Ectodermal cell (in vitro differentiated cells): ENCODE measurements at regions not wholly inside any gene's neighbourhood (a gene's known extent, or its start where the extent isn't known, plus 50 kb on each side); places are given as distances from the start of the nearest gene placed in this dataset.

Experiments
- H3K27ac ChIP-seq: 2 replicates; pipeline ENCODE4 v1.7.0; 2013; ENCODE audit warnings: mild to moderate bottlenecking, low read depth, low read length; ENCODE audit not compliant: insufficient read depth, poor library complexity, severe bottlenecking
- H3K27me3 ChIP-seq: 2 replicates; pipeline ENCODE4 v1.7.0; 2013; ENCODE audit warnings: mild to moderate bottlenecking, low read length; ENCODE audit not compliant: insufficient read depth, control insufficient read depth, poor library complexity, severe bottlenecking
- H3K36me3 ChIP-seq: one replicate; pipeline ENCODE4 v1.7.0; 2013; ENCODE audit warnings: low read length; ENCODE audit not compliant: control insufficient read depth, insufficient read depth
- H3K4me1 ChIP-seq: one replicate; pipeline ENCODE4 v1.7.0; 2013; ENCODE audit warnings: low read length; ENCODE audit not compliant: control insufficient read depth, insufficient read depth
- H3K4me3 ChIP-seq: 2 replicates; pipeline ENCODE4 v1.7.0; 2013; ENCODE audit warnings: low read depth, low read length, control low read depth; ENCODE audit not compliant: insufficient read depth
- H3K9me3 ChIP-seq: 2 replicates; pipeline ENCODE4 v1.7.0; 2013; ENCODE audit warnings: mild to moderate bottlenecking, low read length, moderate library complexity; ENCODE audit not compliant: control insufficient read depth
- WGBS, 2 experiments: methylation state at CpG; one replicate each; pipeline ENCODE4 v1.1.7; 2013; ENCODE audit warnings: missing lambda C conversion rate in 2 of 2; 5-methylcytosine and 5-hydroxymethylcytosine counted together

DNA sequence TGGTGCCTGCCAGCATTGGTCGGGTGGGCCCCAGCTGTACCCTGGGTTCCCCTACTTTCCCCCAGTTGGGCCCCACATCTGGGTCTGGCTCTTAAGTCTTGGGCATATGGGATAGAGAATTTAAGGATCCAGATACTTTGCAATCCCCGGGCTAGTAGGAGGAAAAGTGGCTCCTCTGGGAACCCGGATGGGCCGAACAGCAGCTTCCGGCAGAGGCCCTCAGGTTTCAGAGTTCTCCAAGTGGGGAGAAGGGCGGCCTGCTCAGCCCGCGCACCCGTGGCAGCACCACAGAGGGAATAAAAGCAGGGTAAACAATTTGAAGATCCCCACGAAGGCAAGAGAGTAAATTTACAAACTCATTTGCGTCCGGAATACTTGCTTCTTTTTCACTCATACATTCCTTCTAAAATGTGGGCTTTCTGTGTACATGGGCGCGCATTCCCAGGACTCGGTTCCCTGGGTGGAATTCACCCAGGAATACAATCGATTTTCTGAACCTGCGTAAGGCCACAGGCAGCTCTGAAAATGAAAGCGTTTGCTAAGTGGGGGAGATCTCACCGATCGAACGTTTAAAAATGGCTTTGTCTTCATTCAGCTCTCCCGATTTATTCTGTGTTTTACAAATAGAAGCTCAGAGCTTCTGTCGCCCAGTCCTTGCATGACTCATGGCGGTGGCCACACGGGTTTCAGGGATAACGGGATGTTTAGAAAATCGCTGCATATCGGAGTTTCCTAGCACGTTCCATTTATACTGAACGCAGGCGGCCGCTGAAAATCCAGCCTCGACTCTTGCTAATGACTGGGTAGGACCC is 74.0 kb upstream of the POLG start:
- Histone ChIP-seq H3K27ac (no peak overlapping the region), H3K36me3 (no peaks in the 10 kb centered on the region), H3K27me3 (peaks cover 100% of the 10 kb centered on the region), H3K4me3 (no peak overlapping the region), H3K9me3 (no peaks in the 10 kb centered on the region), H3K4me1 (peaks cover 26% of the 10 kb centered on the region)
- WGBS, 2 experiments, result 5 to 7% methylated on average over 33 of the region's 33 CpGs

DNA sequence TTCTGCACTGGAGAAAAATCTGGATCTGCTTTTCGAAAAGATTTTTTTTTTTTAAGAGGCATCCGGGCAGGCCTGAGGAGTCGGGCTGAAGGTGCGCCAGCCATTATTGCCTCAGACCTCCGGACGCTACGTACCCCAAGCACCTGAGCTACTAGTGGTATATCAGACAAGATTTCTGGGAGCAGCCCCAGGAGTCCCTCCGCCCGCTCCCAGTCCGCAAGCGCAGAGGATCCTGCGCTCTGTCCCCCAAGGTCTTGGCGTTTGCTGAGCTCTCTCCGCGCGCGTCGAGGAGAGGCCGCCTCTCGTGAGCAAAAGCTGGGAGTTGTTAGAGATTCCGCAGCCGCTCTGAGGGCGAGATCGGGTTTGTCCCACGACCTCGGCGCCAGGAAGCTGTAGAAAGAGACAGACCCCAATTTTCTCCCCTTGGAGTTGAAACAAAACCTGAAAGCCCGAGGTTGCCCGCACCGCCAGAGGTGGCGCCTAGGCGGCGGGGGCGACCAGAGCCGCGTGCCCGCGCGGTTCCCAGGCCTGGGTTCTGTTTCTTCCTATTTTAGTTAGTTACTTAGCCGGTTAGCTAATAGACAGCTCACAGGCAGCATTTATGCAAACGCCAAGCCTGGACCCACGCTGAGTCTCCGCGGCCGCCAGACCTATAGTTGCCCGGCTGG is 72.5 kb upstream of the POLG start:
- no peaks in the 10 kb centered on the region for H3K36me3 ChIP-seq
- H3K27ac ChIP-seq, result no peak overlapping the region
- peaks cover 14% of the 10 kb centered on the region for H3K4me1 ChIP-seq
- no peak overlapping the region for H3K4me3 ChIP-seq
- 1 to 2% methylated on average over 46 of the region's 46 CpGs for WGBS, 2 experiments
- H3K9me3 ChIP-seq, result no peaks in the 10 kb centered on the region
- peaks cover 100% of the 10 kb centered on the region for H3K27me3 ChIP-seq

DNA sequence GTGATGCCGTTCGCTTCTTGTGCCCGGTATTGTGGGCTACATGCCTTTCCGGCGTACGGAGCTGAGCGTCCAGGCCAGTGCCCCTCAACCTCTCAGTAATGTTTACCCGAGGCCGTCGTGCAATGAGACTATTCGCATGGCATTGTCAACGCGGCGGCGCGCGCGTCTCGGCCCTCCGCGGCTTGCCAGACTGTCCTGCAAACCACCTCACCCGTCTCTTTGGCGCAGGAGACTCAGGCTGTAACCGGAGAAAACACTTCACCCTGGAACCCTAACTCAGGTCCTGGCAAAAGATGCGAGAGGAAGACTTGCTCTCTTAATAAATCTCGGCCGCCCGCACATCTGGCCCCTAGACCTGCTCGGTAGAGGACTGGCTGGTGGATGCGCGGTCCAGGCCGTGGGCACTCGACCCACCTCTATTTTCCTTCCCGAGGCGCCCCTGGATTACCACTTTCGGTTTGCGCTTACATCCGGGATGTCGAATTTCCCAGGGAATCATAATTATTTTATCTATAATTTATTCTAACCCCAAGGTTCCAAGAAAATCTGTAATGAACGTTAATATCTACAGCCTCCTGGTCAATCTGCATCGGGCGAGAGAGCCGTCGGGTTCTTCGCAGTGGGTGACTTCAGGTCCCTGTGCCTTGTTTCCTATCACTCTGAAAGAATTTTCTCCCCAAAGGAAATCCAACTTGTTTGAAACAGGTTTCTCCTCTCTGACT is 71.8 kb upstream of the POLG start:
- H3K9me3 ChIP-seq, result no peaks in the 10 kb centered on the region
- WGBS, 2 experiments, result 5% methylated on average over 45 of the region's 45 CpGs
- H3K4me3 ChIP-seq, result no peak overlapping the region
- H3K27ac ChIP-seq, result no peak overlapping the region
- peaks cover 100% of the 10 kb centered on the region for H3K27me3 ChIP-seq
- no peaks in the 10 kb centered on the region for H3K36me3 ChIP-seq
- H3K4me1 ChIP-seq, result peaks cover 11% of the 10 kb centered on the region

DNA sequence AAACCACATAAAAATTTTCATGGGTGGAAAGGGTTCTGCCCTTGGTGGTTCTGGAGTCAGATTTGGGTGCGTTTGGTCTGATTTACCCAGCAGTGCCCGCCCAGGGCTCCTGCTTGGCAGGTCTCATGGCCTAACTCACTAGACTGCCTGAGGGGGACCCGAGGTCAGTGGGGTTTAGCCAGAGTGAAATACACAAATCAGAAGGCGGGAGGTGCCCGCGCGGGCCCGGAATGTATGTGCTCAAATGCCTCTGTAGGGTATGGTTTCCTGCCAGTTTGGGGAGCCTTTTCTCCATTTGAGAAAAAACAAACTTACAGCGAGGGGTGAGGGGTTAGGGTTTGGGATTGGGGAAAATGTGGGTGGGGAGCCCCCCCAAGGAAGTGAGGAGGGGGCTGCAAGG is 70.9 kb upstream of the POLG start:
- H3K9me3 ChIP-seq, result no peaks in the 10 kb centered on the region
- H3K4me3 ChIP-seq, result no peak overlapping the region
- H3K27ac ChIP-seq, result no peak overlapping the region
- peaks cover 100% of the 10 kb centered on the region for H3K27me3 ChIP-seq
- no peaks in the 10 kb centered on the region for H3K36me3 ChIP-seq
- 16 to 19% methylated on average over 9 of the region's 9 CpGs for WGBS, 2 experiments
- peaks cover 11% of the 10 kb centered on the region for H3K4me1 ChIP-seq

DNA sequence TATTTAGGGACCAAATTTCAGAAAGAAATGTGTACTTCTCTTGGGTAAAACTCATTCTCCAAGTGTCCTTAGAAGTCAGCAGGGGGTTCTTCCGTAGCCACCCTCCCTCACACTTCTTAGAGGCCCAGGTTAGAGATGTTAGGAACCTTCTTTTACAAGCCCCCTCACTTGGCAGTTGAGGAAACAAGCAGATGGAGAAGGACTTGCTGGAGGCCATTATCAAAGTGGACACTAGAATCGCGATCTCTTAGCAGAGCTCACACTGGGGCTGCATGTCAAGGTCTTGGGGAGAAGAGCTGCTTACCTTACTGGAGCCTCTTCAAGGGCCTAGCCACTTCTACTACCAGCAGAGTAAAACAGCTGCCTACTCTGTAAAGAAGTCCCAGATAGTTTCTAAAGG is 69.4 kb upstream of the POLG start:
- 26 to 27% methylated on average over 3 of the region's 3 CpGs for WGBS, 2 experiments
- no peak overlapping the region for H3K27ac ChIP-seq
- no peak overlapping the region for H3K4me3 ChIP-seq
- H3K27me3 ChIP-seq, result peaks cover 100% of the 10 kb centered on the region
- H3K4me1 ChIP-seq, result peaks cover 15% of the 10 kb centered on the region
- H3K36me3 ChIP-seq, result no peaks in the 10 kb centered on the region
- H3K9me3 ChIP-seq, result no peaks in the 10 kb centered on the region

DNA sequence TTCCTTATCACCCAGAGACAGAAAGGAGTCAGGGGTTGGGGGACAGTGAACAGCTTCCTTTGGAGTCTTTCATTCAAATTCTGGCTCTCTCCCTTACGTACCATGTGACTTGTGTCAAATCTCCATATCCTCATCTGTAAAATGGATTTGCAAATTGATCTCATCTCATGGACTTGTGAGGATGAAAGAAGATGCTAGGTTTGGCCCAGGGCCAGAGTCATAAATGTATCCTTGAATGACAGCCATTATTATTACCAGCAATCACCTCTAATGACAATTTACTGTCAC is 67.8 kb upstream of the POLG start:
- no peaks in the 10 kb centered on the region for H3K36me3 ChIP-seq
- no peaks in the 10 kb centered on the region for H3K9me3 ChIP-seq
- no peak overlapping the region for H3K27ac ChIP-seq
- peaks cover 7% of the 10 kb centered on the region for H3K4me1 ChIP-seq
- H3K27me3 ChIP-seq, result peaks cover 100% of the 10 kb centered on the region
- 9 to 18% methylated on average over 1 of the region's 1 CpG for WGBS, 2 experiments
- no peak overlapping the region for H3K4me3 ChIP-seq

DNA sequence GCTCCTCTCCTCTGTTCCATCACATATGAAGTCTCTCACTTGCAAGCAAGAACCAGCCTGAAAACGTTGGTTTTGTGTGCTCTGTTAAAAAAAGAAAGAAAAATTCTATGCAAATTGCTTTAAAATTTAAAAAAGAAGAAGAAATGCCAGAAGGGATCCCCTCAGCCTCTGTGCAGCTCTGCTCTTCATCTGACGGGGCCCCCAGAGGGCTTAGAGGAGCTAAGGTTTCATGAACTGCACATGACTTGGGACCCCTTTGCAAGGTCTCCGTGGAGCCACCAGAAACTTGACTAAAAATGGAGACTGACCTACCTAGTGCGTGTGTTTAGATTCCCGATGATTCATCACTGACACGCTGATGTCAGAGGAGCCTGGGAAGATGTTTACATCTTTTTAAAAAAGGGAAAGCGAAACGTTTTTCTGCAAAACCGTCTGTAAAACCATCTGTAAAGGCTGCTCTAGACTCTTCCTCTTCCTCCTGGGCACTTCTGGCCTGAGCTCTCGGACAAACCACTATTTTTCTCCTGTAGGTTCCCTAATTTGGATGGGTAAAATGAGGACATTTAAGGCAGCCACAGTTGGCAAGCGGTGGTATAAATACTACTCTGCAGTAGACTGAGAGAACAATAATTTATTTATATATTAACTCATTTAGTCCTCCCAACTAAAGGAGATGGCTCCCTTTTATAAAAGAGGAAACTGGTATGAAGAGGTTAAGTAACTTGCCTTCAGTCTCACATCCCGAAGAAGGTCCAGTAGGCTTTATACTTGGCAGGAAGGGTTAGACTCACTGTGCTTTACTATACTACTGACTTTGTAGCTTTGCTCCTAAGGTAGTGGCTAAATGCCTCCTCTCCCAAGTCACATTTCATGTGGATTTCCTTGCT is 67.2 kb upstream of the POLG start:
- Histone ChIP-seq H3K27ac (no peak overlapping the region), H3K4me1 (peaks cover 9% of the 10 kb centered on the region), H3K4me3 (no peak overlapping the region), H3K9me3 (no peaks in the 10 kb centered on the region), H3K27me3 (peaks cover 100% of the 10 kb centered on the region), H3K36me3 (no peaks in the 10 kb centered on the region)
- WGBS, 2 experiments, result 10 to 14% methylated on average over 11 of the region's 12 CpGs

DNA sequence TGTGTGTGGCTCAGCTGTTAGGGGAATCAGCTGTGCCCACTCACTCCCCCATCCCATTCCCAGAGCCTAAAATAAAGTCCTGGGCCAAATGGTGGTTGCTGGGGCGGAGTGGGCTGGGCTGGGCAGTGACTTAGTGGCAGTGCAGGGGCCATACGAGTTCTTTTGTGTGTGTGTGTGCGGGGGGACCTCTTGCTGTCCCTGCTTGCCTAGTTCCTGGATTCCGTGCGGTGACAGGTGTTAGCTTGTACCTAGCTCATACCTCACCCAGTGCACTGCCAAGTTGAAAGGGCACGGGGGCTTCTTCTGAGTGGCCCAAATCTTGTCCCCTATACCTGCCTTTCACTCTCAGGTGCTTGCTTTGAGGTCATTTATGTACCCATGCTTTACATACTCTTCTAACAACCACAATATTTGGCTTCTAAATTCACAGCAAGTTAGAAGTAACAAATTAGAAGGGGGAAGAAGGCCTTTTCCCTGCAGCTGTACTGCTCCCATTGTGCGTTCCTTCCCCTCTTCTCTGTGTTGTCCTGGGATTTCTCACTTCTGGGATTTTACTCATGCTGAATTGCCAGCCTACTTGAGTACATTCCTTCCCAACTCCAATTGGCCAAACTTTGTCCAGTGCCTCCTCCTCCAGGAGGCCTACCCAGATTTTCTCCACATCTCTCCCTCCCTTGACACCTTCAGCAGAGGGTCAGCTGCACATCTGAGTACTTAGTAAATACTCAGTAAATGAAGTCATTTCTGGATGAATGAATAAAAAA is 66.3 kb upstream of the POLG start:
- no peak overlapping the region for H3K4me3 ChIP-seq
- no peaks in the 10 kb centered on the region for H3K36me3 ChIP-seq
- H3K9me3 ChIP-seq, result no peaks in the 10 kb centered on the region
- peaks cover 11% of the 10 kb centered on the region for H3K4me1 ChIP-seq
- 19 to 27% methylated on average over 7 of the region's 7 CpGs for WGBS, 2 experiments
- no peak overlapping the region for H3K27ac ChIP-seq
- peaks cover 100% of the 10 kb centered on the region for H3K27me3 ChIP-seq

DNA sequence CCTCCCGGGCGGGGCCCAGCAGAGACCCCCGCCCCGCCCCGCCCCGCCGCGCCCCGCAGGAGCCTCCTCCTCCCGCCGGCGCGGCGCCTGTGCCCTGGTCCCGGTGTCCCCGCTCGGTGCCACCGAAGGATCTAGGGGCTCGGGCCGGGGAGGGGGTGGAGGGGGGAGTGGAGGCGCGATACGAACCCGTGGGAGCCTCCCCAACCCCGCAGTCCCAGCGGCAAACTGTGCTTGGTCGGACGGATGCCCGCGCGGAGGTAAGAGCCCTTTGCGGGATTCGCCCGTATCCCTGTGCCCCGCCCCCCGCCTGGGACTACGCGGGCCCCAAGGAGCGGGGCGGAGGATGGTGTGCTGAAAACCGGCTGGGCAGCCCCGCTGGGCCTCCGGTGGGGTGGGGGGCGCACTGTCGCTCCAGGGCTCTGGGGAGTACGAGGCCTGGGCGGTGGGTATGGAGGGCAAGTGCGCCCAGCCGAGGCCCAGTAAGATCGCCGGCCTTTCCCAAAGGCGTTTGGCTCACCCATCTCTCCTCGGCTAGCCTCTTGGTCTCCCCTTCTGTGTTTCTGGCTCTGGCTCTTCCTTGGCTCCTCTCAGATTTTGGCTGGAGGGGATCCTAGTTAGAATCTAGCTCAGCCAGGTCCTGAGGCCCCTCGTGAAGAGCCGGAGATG is 65.6 kb upstream of the POLG start:
- whole genome bisulfite sequencing, 2 experiments, result 2 to 3% methylated on average over 54 to 55 of the region's 55 CpGs
- Histone ChIP-seq H3K27ac (no peak overlapping the region), H3K9me3 (no peaks in the 10 kb centered on the region), H3K27me3 (peaks cover 100% of the 10 kb centered on the region), H3K4me1 (peaks cover 17% of the 10 kb centered on the region), H3K36me3 (no peaks in the 10 kb centered on the region), H3K4me3 (no peak overlapping the region)
